A549 (cell line): ENCODE measurements at regions not wholly inside any gene's neighbourhood (a gene's known extent, or its start where the extent isn't known, plus 50 kb on each side); places are given as distances from the start of the nearest gene placed in this dataset.

ENCODE experiments used
- ATAC-seq, 2 experiments: fragments of 200-7000 bp in 1 of 2; fragments of >200 bp in 1 of 2; cut with Nextera tagmentation in 1 of 2; cut with Tn5 transposase in 1 of 2; 3 replicates each; pipeline versions ENCODE4 v1.8.0 to v1.9.1; 2018 to 2020; ENCODE audit warnings: mild to moderate bottlenecking in 1 of 2, moderate library complexity in 1 of 2
- CTCF ChIA-PET: fragments of 300-600 bp; sonication (Branson Sonifier 250); formaldehyde crosslinking; extraction: SDS; loops from one replicate; lab custom pipeline; 2021; ENCODE audit warnings: antibody characterized with exemption, inconsistent platforms; lab: Yijun Ruan, JAX
- POLR2A ChIA-PET: fragments of 350-600 bp; formaldehyde crosslinking; extraction: SDS; loops from one replicate; lab custom pipeline; 2021; ENCODE audit warnings: antibody characterized with exemption, inconsistent platforms; lab: Yijun Ruan, JAX
- DNase-seq, 2 experiments: peaks; one replicate each; pipeline versions ENCODE4 v3.0.0 to v3.0.0-alpha.2; 2011 to 2016; ENCODE audit warnings: low read depth in 1 of 2, low spot score in 1 of 2
- FAIRE-seq: peaks from 2 replicates; lab custom pipeline; 2011; peaks lifted over from hg19 to GRCh38; lab: Jason Lieb, UNC
- H3K27ac ChIP-seq, 2 experiments: fragments of >200 bp; sonication (Bioruptor Twin); formaldehyde crosslinking; 3 replicates each; pipeline ENCODE4 v1.5.1; 2016 to 2017
- H3K4me1 ChIP-seq: fragments of >200 bp; sonication (Bioruptor Twin); formaldehyde crosslinking; 3 replicates; pipeline ENCODE4 v1.6.1; 2016
- H3K4me2 ChIP-seq: fragments of >200 bp; sonication (Bioruptor Twin); formaldehyde crosslinking; 3 replicates; pipeline ENCODE4 v1.6.1; 2016
- H3K4me3 ChIP-seq: fragments of >200 bp; sonication (Bioruptor Twin); formaldehyde crosslinking; 3 replicates; pipeline ENCODE4 v1.5.1; 2016
- H3K9me3 ChIP-seq: fragments of >200 bp; sonication (Bioruptor Twin); formaldehyde crosslinking; 3 replicates; pipeline ENCODE4 v1.6.1; 2016
- CBX2 ChIP-seq: fragments of 200-600 bp; sonication (generic); IDR thresholded peaks from 2 replicates; pipeline ENCODE4 v1.6.1; 2016; ENCODE audit warnings: low read depth, mild to moderate bottlenecking, borderline replicate concordance
- CEBPB ChIP-seq, 2 experiments: fragments of >200 bp in 1 of 2; sonication (Bioruptor Twin) in 1 of 2; formaldehyde crosslinking in 1 of 2; IDR thresholded peaks; 2 replicates each; pipeline ENCODE4 v1.6.1; 2012 to 2016
- CTCF ChIP-seq: fragments of >200 bp; sonication (Bioruptor Twin); formaldehyde crosslinking; IDR thresholded peaks from 3 replicates; pipeline ENCODE4 v1.5.1; 2016
- E2F6 ChIP-seq: IDR thresholded peaks from 2 replicates; pipeline ENCODE4 v1.6.1; 2012; ENCODE audit warnings: low read depth, borderline replicate concordance
- EP300 ChIP-seq, 2 experiments: fragments of >200 bp; sonication (Bioruptor Twin); formaldehyde crosslinking; IDR thresholded peaks; 2 replicates in 1 of 2; 3 replicates in 1 of 2; pipeline ENCODE4 v1.6.1; 2016 to 2017
- ESRRA ChIP-seq: fragments of 150-350 bp; IDR thresholded peaks from 2 replicates; pipeline ENCODE4 v1.6.1; 2014; ENCODE audit warnings: mild to moderate bottlenecking, low read length, borderline replicate concordance
- FOSL2 ChIP-seq, 2 experiments: fragments of 450-650 bp in 1 of 2; fragments of >200 bp in 1 of 2; sonication (Bioruptor Twin) in 1 of 2; formaldehyde crosslinking; IDR thresholded peaks; 2 replicates each; pipeline versions ENCODE4 v1.5.0 to v1.6.1; 2016 to 2020; ENCODE audit warnings: mild to moderate bottlenecking in 1 of 2, moderate library complexity in 1 of 2
- FOXS1 ChIP-seq: fragments of 250-450 bp; sonication (Bioruptor Pico); IDR thresholded peaks from 2 replicates; pipeline ENCODE4 v1.5.0; 2020; ENCODE audit warnings: mild to moderate bottlenecking, moderate library complexity
- HDAC2 ChIP-seq: fragments of 200-600 bp; sonication (generic); IDR thresholded peaks from 2 replicates; pipeline ENCODE4 v1.6.1; 2016
- HES2 ChIP-seq: fragments of >200 bp; sonication (Bioruptor Twin); formaldehyde crosslinking; IDR thresholded peaks from 2 replicates; pipeline ENCODE4 v1.6.1; 2016
- HEYL ChIP-seq: fragments of 250-450 bp; sonication (Bioruptor Pico); IDR thresholded peaks from 2 replicates; pipeline ENCODE4 v1.8.0; 2021; ENCODE audit warnings: mild to moderate bottlenecking, moderate library complexity
- HMGXB4 ChIP-seq: fragments of 250-450 bp; sonication (Bioruptor Pico); IDR thresholded peaks from 2 replicates; pipeline ENCODE4 v1.5.0; 2021; ENCODE audit warnings: mild to moderate bottlenecking, moderate library complexity, borderline replicate concordance
- HOXB13 ChIP-seq: fragments of 250-450 bp; sonication (Bioruptor Pico); IDR thresholded peaks from 2 replicates; pipeline ENCODE4 v1.5.0; 2020; ENCODE audit warnings: low read depth, mild to moderate bottlenecking, moderate library complexity
- HOXB5 ChIP-seq: fragments of 250-450 bp; sonication (Bioruptor Pico); IDR thresholded peaks from 2 replicates; pipeline ENCODE4 v1.5.0; 2020; ENCODE audit warnings: mild to moderate bottlenecking, moderate library complexity
- JUNB ChIP-seq: fragments of >200 bp; sonication (Bioruptor Twin); formaldehyde crosslinking; IDR thresholded peaks from 2 replicates; pipeline ENCODE4 v1.6.1; 2016
- MAFK ChIP-seq: fragments of 450-650 bp; IDR thresholded peaks from 2 replicates; pipeline ENCODE4 v1.6.1; 2014; ENCODE audit not compliant: partially characterized antibody
- MAZ ChIP-seq: fragments of 150-350 bp; IDR thresholded peaks from 2 replicates; pipeline ENCODE4 v1.6.1; 2014; ENCODE audit warnings: antibody characterized with exemption, low read depth, low read length, borderline replicate concordance
- MYC ChIP-seq: IDR thresholded peaks from 2 replicates; pipeline ENCODE4 v1.6.1; 2012; ENCODE audit warnings: mild to moderate bottlenecking, inconsistent platforms, low read length, improper control_type of control experiment, borderline replicate concordance
- RCOR1 ChIP-seq: fragments of 150-350 bp; IDR thresholded peaks from 2 replicates; pipeline ENCODE4 v1.6.1; 2014; ENCODE audit warnings: antibody characterized with exemption, low read length, low read depth
- RFX5 ChIP-seq: fragments of 450-650 bp; IDR thresholded peaks from 2 replicates; pipeline ENCODE4 v1.7.1; 2014; ENCODE audit warnings: antibody characterized with exemption, mild to moderate bottlenecking, moderate library complexity
- SMC3 ChIP-seq: fragments of >200 bp; sonication (Bioruptor Twin); formaldehyde crosslinking; IDR thresholded peaks from 3 replicates; pipeline ENCODE4 v1.6.1; 2018; ENCODE audit warnings: inconsistent platforms
- SREBF2 ChIP-seq: fragments of 450-650 bp; IDR thresholded peaks from 2 replicates; pipeline ENCODE4 v1.6.1; 2014; ENCODE audit warnings: mild to moderate bottlenecking, moderate library complexity
- ZC3H11A ChIP-seq: fragments of 450-650 bp; IDR thresholded peaks from 2 replicates; pipeline ENCODE4 v1.6.1; 2014; ENCODE audit warnings: antibody characterized with exemption, mild to moderate bottlenecking
- WGBS: methylation state at CpG from one replicate; pipeline ENCODE4 v1.1.6; 2017; ENCODE audit errors: missing lambda C conversion rate; 5-methylcytosine and 5-hydroxymethylcytosine counted together
- TF ChIP-seq, protein P1 (sequence below): IDR thresholded peaks from 2 replicates; pipeline ENCODE4 v1.6.1; 2012
- TF ChIP-seq, protein P2 (sequence below): fragments of 150-350 bp; IDR thresholded peaks from 2 replicates; pipeline ENCODE4 v1.6.1; 2014; ENCODE audit warnings: low read depth, mild to moderate bottlenecking, low read length
- TF ChIP-seq, protein P3 (sequence below): fragments of >200 bp; sonication (Bioruptor Twin); formaldehyde crosslinking; IDR thresholded peaks from 3 replicates; pipeline ENCODE4 v1.6.1; 2016

- CTCF ChIA-PET, result no interaction called here
- no peak overlapping the region for H3K4me2 ChIP-seq
- no peak for FAIRE-seq
- no peaks in the 10 kb centered on the region for H3K9me3 ChIP-seq
- no peaks in the 10 kb centered on the region for H3K4me1 ChIP-seq
- TF ChIP-seq RCOR1 (no peak), HMGXB4 (CRISPR knock-in tag) (no peak), EP300 (IDR thresholded peaks at IDR 0.05) (no peak), HDAC2 (no peak), HES2 (no peak), FOSL2 (IDR thresholded peaks at IDR 0.05) (no peak), FOSL2 (CRISPR knock-in tag; IDR thresholded peaks at IDR 0.05) (no peak), HOXB13 (CRISPR knock-in tag) (no peak), CTCF (no peak), JUNB (no peak), SREBF2 (no peak), MAFK (no peak), FOXS1 (no peak), ZC3H11A (no peak)
- TF ChIP-seq, protein P1, sequence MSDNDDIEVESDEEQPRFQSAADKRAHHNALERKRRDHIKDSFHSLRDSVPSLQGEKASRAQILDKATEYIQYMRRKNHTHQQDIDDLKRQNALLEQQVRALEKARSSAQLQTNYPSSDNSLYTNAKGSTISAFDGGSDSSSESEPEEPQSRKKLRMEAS, result no peak
- TF ChIP-seq, protein P2, sequence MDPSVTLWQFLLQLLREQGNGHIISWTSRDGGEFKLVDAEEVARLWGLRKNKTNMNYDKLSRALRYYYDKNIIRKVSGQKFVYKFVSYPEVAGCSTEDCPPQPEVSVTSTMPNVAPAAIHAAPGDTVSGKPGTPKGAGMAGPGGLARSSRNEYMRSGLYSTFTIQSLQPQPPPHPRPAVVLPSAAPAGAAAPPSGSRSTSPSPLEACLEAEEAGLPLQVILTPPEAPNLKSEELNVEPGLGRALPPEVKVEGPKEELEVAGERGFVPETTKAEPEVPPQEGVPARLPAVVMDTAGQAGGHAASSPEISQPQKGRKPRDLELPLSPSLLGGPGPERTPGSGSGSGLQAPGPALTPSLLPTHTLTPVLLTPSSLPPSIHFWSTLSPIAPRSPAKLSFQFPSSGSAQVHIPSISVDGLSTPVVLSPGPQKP, result no peak
- DNase-seq, result no peak
- POLR2A ChIA-PET, result no interaction called here
- no peak overlapping the region for H3K27ac ChIP-seq
- WGBS, result 56% methylated on average over 2 of the region's 2 CpGs
- no peak for ATAC-seq
- H3K4me3 ChIP-seq, result no peak overlapping the region
Observed at GRCh38 chr7:108989319-108989718, 419.6 kb downstream of the DNAJB9 start.

GRCh38 chr7:108997480-108997879 is 427.8 kb downstream of the DNAJB9 start:
- no peaks in the 10 kb centered on the region for H3K9me3 ChIP-seq
- DNase-seq, result no peak
- TF ChIP-seq CEBPB (IDR thresholded peaks at IDR 0.05) (peak in 1 of 2 experiments; percentile 11; a peak in 1 of 4 replicates), HOXB5 (CRISPR knock-in tag) (no peak), MYC (no peak), SMC3 (no peak)
- TF ChIP-seq, all 56 proteins: peak for 1
- ATAC-seq (no peak), FAIRE-seq (no peak)
- CTCF ChIA-PET, result interaction anchor here (1.4 kb wide), 1 partner anchor 9 kb away, joined by 3 read pairs; no protein-coding TSS in a partner anchor
- Histone ChIP-seq H3K4me2 (no peak overlapping the region), H3K4me3 (no peak overlapping the region), H3K4me1 (no peaks in the 10 kb centered on the region), H3K27ac (no peak overlapping the region)
- 55% methylated on average over 6 of the region's 6 CpGs for WGBS
- POLR2A ChIA-PET, result no interaction called here

DNA sequence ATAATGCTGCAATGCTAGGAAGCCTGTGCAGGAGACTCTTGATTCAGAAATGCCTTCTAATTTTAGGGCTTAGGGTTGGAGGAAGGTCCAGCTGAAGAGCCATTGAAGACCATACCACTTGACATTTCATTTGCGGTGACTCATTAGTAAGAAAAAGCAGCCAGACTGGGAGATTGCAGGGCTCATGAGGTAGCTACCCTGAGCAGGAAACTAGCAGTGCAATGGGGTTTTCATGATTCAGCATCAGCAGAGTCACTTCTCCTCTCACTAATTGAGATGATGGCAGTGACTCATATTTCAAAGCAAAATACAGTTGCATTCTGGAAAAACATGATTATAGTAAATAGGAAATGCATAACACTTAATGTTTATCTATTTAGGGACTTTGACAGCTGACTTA is 434.1 kb downstream of the DNAJB9 start:
- H3K4me2 ChIP-seq, result no peak overlapping the region
- ChIA-PET CTCF (no interaction called here), POLR2A (no interaction called here)
- FAIRE-seq (no peak), ATAC-seq (no peak), DNase-seq (no peak)
- no peaks in the 10 kb centered on the region for H3K4me1 ChIP-seq
- H3K9me3 ChIP-seq, result no peaks in the 10 kb centered on the region
- WGBS, result 53% methylated on average over 1 of the region's 1 CpG
- no peak overlapping the region for H3K4me3 ChIP-seq
- no peak overlapping the region for H3K27ac ChIP-seq
- TF ChIP-seq HEYL (no peak), E2F6 (no peak), RFX5 (no peak), CTCF (no peak), MAZ (no peak), SMC3 (no peak), CBX2 (no peak), ESRRA (no peak), FOXS1 (no peak)
- TF ChIP-seq, protein P3, sequence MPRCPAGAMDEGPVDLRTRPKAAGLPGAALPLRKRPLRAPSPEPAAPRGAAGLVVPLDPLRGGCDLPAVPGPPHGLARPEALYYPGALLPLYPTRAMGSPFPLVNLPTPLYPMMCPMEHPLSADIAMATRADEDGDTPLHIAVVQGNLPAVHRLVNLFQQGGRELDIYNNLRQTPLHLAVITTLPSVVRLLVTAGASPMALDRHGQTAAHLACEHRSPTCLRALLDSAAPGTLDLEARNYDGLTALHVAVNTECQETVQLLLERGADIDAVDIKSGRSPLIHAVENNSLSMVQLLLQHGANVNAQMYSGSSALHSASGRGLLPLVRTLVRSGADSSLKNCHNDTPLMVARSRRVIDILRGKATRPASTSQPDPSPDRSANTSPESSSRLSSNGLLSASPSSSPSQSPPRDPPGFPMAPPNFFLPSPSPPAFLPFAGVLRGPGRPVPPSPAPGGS, result no peak
